B cell (primary cell): ENCODE measurements at regions not wholly inside any gene's neighbourhood (a gene's known extent, or its start where the extent isn't known, plus 50 kb on each side); places are given as distances from the start of the nearest gene placed in this dataset.

ENCODE experiments used
- ATAC-seq: fragments of 200-7000 bp; cut with Tn5 transposase; one replicate; pipeline ENCODE4 v1.10.0; 2021; ENCODE audit warnings: low read depth, mild to moderate bottlenecking, moderate number of reproducible peaks, moderate library complexity
- CTCF ChIA-PET: fragments of 350-600 bp; sonication (Branson Sonifier 250); formaldehyde crosslinking; loops from one replicate; lab custom pipeline; 2021; ENCODE audit warnings: antibody characterized with exemption, inconsistent platforms; lab: Charles Lee
- POLR2A ChIA-PET: fragments of 350-600 bp; sonication (Branson Sonifier 250); formaldehyde crosslinking; loops from one replicate; lab custom pipeline; 2021; ENCODE audit warnings: antibody characterized with exemption; lab: Charles Lee
- DNase-seq: peaks from one replicate; pipeline ENCODE4 v3.0.0; 2013
- H2AFZ ChIP-seq: 2 replicates; pipeline ENCODE4 v1.6.1; 2012; ENCODE audit warnings: mild to moderate bottlenecking, low read depth, low read length; ENCODE audit not compliant: insufficient read depth, poor library complexity, severe bottlenecking
- H3K27ac ChIP-seq, 2 donors: 1 replicate in 1 of 2; 2 replicates in 1 of 2; pipeline ENCODE4 v1.5.1; 2012 to 2013; ENCODE audit warnings: low read length in 2 of 2, mild to moderate bottlenecking in 2 of 2, moderate library complexity in 1 of 2
- H3K27me3 ChIP-seq, 4 experiments: fragments of 200-600 bp in 1 of 4; sonication (generic) in 1 of 4; replicated peaks in 1 of 4; 1 replicate in 2 of 4; 2 replicates in 2 of 4; pipeline versions ENCODE4 v1.6.1 to v1.7.0; 2013 to 2016; ENCODE audit warnings: low read length in 3 of 4, mild to moderate bottlenecking in 2 of 4, mixed read lengths in 1 of 4, moderate library complexity in 1 of 4; ENCODE audit not compliant: insufficient read depth in 4 of 4, control insufficient read depth in 3 of 4; ENCODE audit errors: control extremely low read depth in 1 of 4
- H3K36me3 ChIP-seq, 2 experiments: replicated peaks in 1 of 2; 1 replicate in 1 of 2; 2 replicates in 1 of 2; pipeline versions ENCODE4 v1.6.1 to v1.7.1; 2013; ENCODE audit warnings: low read length in 1 of 2; ENCODE audit not compliant: insufficient read depth in 2 of 2, control insufficient read depth in 1 of 2; ENCODE audit errors: control extremely low read depth in 1 of 2, extremely low read depth in 1 of 2
- H3K4me1 ChIP-seq, 2 donors: fragments of 200-600 bp in 1 of 2; sonication (generic) in 1 of 2; 1 replicate in 1 of 2; 2 replicates in 1 of 2; pipeline versions ENCODE4 v1.5.1 to v1.6.1; 2013 to 2017; ENCODE audit warnings: low read length in 2 of 2; ENCODE audit not compliant: control insufficient read depth in 2 of 2, insufficient read depth in 2 of 2
- H3K4me2 ChIP-seq: replicated peaks from 2 replicates; pipeline ENCODE3; 2012; ENCODE audit warnings: mild to moderate bottlenecking, low read depth, low read length; ENCODE audit not compliant: poor library complexity, severe bottlenecking
- H3K4me3 ChIP-seq, 5 experiments: fragments of 200-600 bp in 1 of 5; sonication (generic) in 1 of 5; 1 replicate in 3 of 5; 2 replicates in 2 of 5; pipeline versions ENCODE4 v1.5.1 to v1.7.0; 2011 to 2016; ENCODE audit warnings: low read length in 4 of 5, mild to moderate bottlenecking in 4 of 5, low read depth in 2 of 5, control low read depth in 1 of 5, moderate library complexity in 1 of 5; ENCODE audit not compliant: insufficient read depth in 1 of 5; ENCODE audit errors: control extremely low read depth in 1 of 5, extremely low read depth in 1 of 5
- H3K79me2 ChIP-seq: fragments of 200-600 bp; sonication (generic); one replicate; pipeline ENCODE4 v1.6.0; 2016; ENCODE audit warnings: low read length; ENCODE audit not compliant: control insufficient read depth, insufficient read depth
- H3K9ac ChIP-seq: fragments of 200-600 bp; sonication (generic); 2 replicates; pipeline ENCODE4 v1.6.1; 2017; ENCODE audit warnings: mild to moderate bottlenecking, low read length, moderate library complexity
- H3K9me3 ChIP-seq, 3 donors: one replicate each; pipeline versions ENCODE4 v1.6.1 to v1.7.1; 2013; ENCODE audit warnings: low read length in 2 of 3; ENCODE audit not compliant: control insufficient read depth in 2 of 3, insufficient read depth in 1 of 3; ENCODE audit errors: control extremely low read depth in 1 of 3
- H4K20me1 ChIP-seq: 2 replicates; pipeline ENCODE4 v1.6.0; 2012; ENCODE audit warnings: mild to moderate bottlenecking, low read length; ENCODE audit not compliant: insufficient read depth, control insufficient read depth, poor library complexity, severe bottlenecking
- H3K27ac Mint-ChIP-seq: one replicate; pipeline ENCODE4 v1.8.0; 2021; ENCODE audit warnings: mixed read lengths
- H3K27me3 Mint-ChIP-seq: one replicate; pipeline ENCODE4 v1.8.0; 2021; ENCODE audit warnings: mixed read lengths
- H3K4me1 Mint-ChIP-seq: one replicate; pipeline ENCODE4 v1.8.0; 2021; ENCODE audit warnings: mixed read lengths
- H3K4me3 Mint-ChIP-seq: one replicate; pipeline ENCODE4 v1.8.0; 2021; ENCODE audit warnings: mixed read lengths
- H3K9me3 Mint-ChIP-seq: one replicate; pipeline ENCODE4 v1.8.0; 2022; ENCODE audit warnings: mixed read lengths; ENCODE audit not compliant: insufficient read depth
- CTCF ChIP-seq: fragments of 200-600 bp; IDR thresholded peaks from one replicate; pipeline ENCODE4 v1.8.0; 2022; ENCODE audit warnings: antibody characterized with exemption, mild to moderate bottlenecking
- EZH2 ChIP-seq: IDR thresholded peaks from 2 replicates; pipeline ENCODE4 v1.6.1; 2012; ENCODE audit warnings: borderline replicate concordance, low read depth, mild to moderate bottlenecking, moderate library complexity, low read length; ENCODE audit not compliant: insufficient read depth, poor library complexity, severe bottlenecking
- WGBS: methylation state at CpG from one replicate; pipeline ENCODE4 v1.1.5; 2013; ENCODE audit warnings: missing lambda C conversion rate; ENCODE audit not compliant: insufficient coverage; 5-methylcytosine and 5-hydroxymethylcytosine counted together
- intact Hi-C: fragments of 100-400 bp; cut with micrococcal nuclease; formaldehyde crosslinking; loops from one replicate; pipeline ENCODE4 v1.10.0; 2022

GRCh38 chr9:7320139-7320538 is 479.4 kb downstream of the DMAC1 start:
- Mint-ChIP-seq H3K9me3 (peaks cover 4% of the 10 kb centered on the region), H3K4me1 (no peaks in the 10 kb centered on the region), H3K4me3 (no peak overlapping the region), H3K27ac (no peak overlapping the region), H3K27me3 (no peaks in the 10 kb centered on the region)
- no peak overlapping the region for H3K4me2 ChIP-seq
- WGBS = 88% methylated on average over 4 of the region's 7 CpGs
- H3K27ac ChIP-seq = no peak overlapping the region
- CTCF ChIA-PET = no interaction called here
- no peaks in the 10 kb centered on the region for H3K4me1 ChIP-seq
- no peaks in the 10 kb centered on the region for H4K20me1 ChIP-seq
- H2AFZ ChIP-seq = no peak overlapping the region
- no peaks in the 10 kb centered on the region for H3K79me2 ChIP-seq
- ATAC-seq = no peak
- no peaks in the 10 kb centered on the region for H3K36me3 ChIP-seq
- no peak overlapping the region for H3K9ac ChIP-seq
- no peak for TF ChIP-seq EZH2
- TF ChIP-seq CTCF = no peak
- POLR2A ChIA-PET = no interaction called here
- intact Hi-C loops = no loop called here
- peaks cover 0 to 3% (median 0%) of the 10 kb centered on the region in 4 experiments for H3K27me3 ChIP-seq
- H3K9me3 ChIP-seq = peaks cover 0 to 2% (median 0%) of the 10 kb centered on the region in 3 donors
- no peak for DNase-seq
- H3K4me3 ChIP-seq = no peak overlapping the region

GRCh38 chr9:7318920-7319319 is 480.7 kb downstream of the DMAC1 start:
- POLR2A ChIA-PET = no interaction called here
- Histone ChIP-seq H3K27me3 (peaks cover 0 to 3% (median 0%) of the 10 kb centered on the region in 4 experiments), H3K9me3 (peaks cover 0 to 14% (median 0%) of the 10 kb centered on the region in 3 donors), H3K79me2 (no peaks in the 10 kb centered on the region), H3K9ac (no peak overlapping the region), H3K4me1 (no peaks in the 10 kb centered on the region), H4K20me1 (no peaks in the 10 kb centered on the region), H2AFZ (no peak overlapping the region), H3K4me2 (no peak overlapping the region), H3K4me3 (no peak overlapping the region), H3K27ac (no peak overlapping the region), H3K36me3 (no peaks in the 10 kb centered on the region)
- Mint-ChIP-seq H3K4me1 (no peaks in the 10 kb centered on the region), H3K9me3 (peaks cover 4% of the 10 kb centered on the region), H3K27me3 (no peaks in the 10 kb centered on the region), H3K27ac (no peak overlapping the region), H3K4me3 (no peak overlapping the region)
- DNase-seq = no peak
- no CpG with 5 or more reads among the region's 2 CpGs for WGBS
- TF ChIP-seq EZH2 = no peak
- no peak for TF ChIP-seq CTCF
- ATAC-seq = no peak
- intact Hi-C loops = no loop called here
- CTCF ChIA-PET = no interaction called here
